ENCODE measurements at regions not wholly inside any gene's neighbourhood (a gene's known extent, or its start where the extent isn't known, plus 50 kb on each side); places are given as distances from the start of the nearest gene placed in this dataset.
"Not testable (repeated sequence)": the region's sequence is repeated elsewhere in the genome, so short reads cannot be mapped to it uniquely, and the experiment has no call there.

- DNase-seq: no peak
Measured at GRCh38 chr5:89173528-89173927, 290.5 kb upstream of the MEF2C start.

GRCh38 chr5:89168766-89169165 is 285.8 kb upstream of the MEF2C start:
- no peak for DNase-seq

- not testable (repeated sequence) for DNase-seq
Measured at GRCh38 chr5:89164703-89165102, 281.7 kb upstream of the MEF2C start.

GRCh38 chr5:89156226-89156625 is 273.2 kb upstream of the MEF2C start:
- DNase-seq: no peak

GRCh38 chr5:89147031-89147430 is 264.0 kb upstream of the MEF2C start:
- DNase-seq: no peak

GRCh38 chr5:89137148-89137547 is 254.2 kb upstream of the MEF2C start:
- peak in 3 of 58 donors; percentile 3 to 29 (median 6) for DNase-seq

GRCh38 chr5:89133975-89134374 is 251.0 kb upstream of the MEF2C start:
- no peak for DNase-seq

GRCh38 chr5:89133129-89133528 is 250.1 kb upstream of the MEF2C start:
- DNase-seq: no peak

- no peak for DNase-seq
Measured at GRCh38 chr5:89130851-89131250, 247.9 kb upstream of the MEF2C start.

GRCh38 chr5:89129941-89130340 is 247.0 kb upstream of the MEF2C start:
- no peak for DNase-seq

GRCh38 chr5:89128906-89129625 is 246.1 kb upstream of the MEF2C start:
- no peak for DNase-seq

- no peak for DNase-seq
Measured at GRCh38 chr5:89128092-89128491, 245.1 kb upstream of the MEF2C start.

GRCh38 chr5:89127191-89127590 is 244.2 kb upstream of the MEF2C start:
- DNase-seq: no peak

GRCh38 chr5:89125372-89125771 is 242.4 kb upstream of the MEF2C start:
- no peak for DNase-seq

- no peak for DNase-seq
Measured at GRCh38 chr5:89123581-89123980, 240.6 kb upstream of the MEF2C start.

GRCh38 chr5:89120719-89121118 is 237.7 kb upstream of the MEF2C start:
- peak in 9 of 58 donors; percentile 1 to 39 (median 5) for DNase-seq

GRCh38 chr5:89117124-89117644 is 234.2 kb upstream of the MEF2C start:
- DNase-seq: no peak

GRCh38 chr5:89110916-89111646 is 228.1 kb upstream of the MEF2C start:
- no peak for DNase-seq

GRCh38 chr5:89106480-89106879 is 223.5 kb upstream of the MEF2C start:
- no peak for DNase-seq

- DNase-seq: no peak
Measured at GRCh38 chr5:89105836-89106235, 222.9 kb upstream of the MEF2C start.

- no peak for DNase-seq
Measured at GRCh38 chr5:89105171-89105695, 222.2 kb upstream of the MEF2C start.

- DNase-seq: no peak
Measured at GRCh38 chr5:89098199-89098756, 215.3 kb upstream of the MEF2C start.

Data from anterior cingulate cortex (tissue), 58 donors.